Activated CD8-positive, alpha-beta T cell treated with anti-CD3 and anti-CD28 coated beads, Interleukin-2, amount 10 ng/mL, durations not matched to agents 7 days and 5 days (primary cell): ENCODE measurements at regions not wholly inside any gene's neighbourhood (a gene's known extent, or its start where the extent isn't known, plus 50 kb on each side); places are given as distances from the start of the nearest gene placed in this dataset.
"Not testable (repeated sequence)": the region's sequence is repeated elsewhere in the genome, so short reads cannot be mapped to it uniquely, and the experiment has no call there.

Experiments used
- ATAC-seq: fragments of 150-1000 bp; cut with Tn5 transposase; one replicate; pipeline ENCODE4 v1.10.0; 2021; ENCODE audit warnings: moderate library complexity
- CTCF ChIA-PET: fragments of 350-600 bp; sonication (Branson Sonifier 250); formaldehyde crosslinking; loops from one replicate; lab custom pipeline; 2021; ENCODE audit warnings: antibody characterized with exemption; lab: Charles Lee
- POLR2A ChIA-PET: fragments of 350-600 bp; sonication (Branson Sonifier 250); formaldehyde crosslinking; loops from one replicate; lab custom pipeline; 2021; ENCODE audit warnings: antibody characterized with exemption; lab: Charles Lee
- DNase-seq: peaks from one replicate; pipeline ENCODE4 v3.0.0-alpha.2; 2020
- H3K27ac Mint-ChIP-seq: one replicate; pipeline ENCODE4 v1.8.0; 2021; ENCODE audit warnings: mild to moderate bottlenecking, mixed read lengths
- H3K27me3 Mint-ChIP-seq: one replicate; pipeline ENCODE4 v1.8.0; 2021; ENCODE audit warnings: low read depth, mixed read lengths
- H3K36me3 Mint-ChIP-seq: one replicate; pipeline ENCODE4 v1.8.0; 2021; ENCODE audit warnings: low read depth, mixed read lengths
- H3K4me1 Mint-ChIP-seq: one replicate; pipeline ENCODE4 v1.8.0; 2021; ENCODE audit warnings: low read depth, mixed read lengths
- H3K4me3 Mint-ChIP-seq: one replicate; pipeline ENCODE4 v1.8.0; 2021; ENCODE audit warnings: mild to moderate bottlenecking, mixed read lengths
- H3K9me3 Mint-ChIP-seq: one replicate; pipeline ENCODE4 v1.8.0; 2022; ENCODE audit warnings: mixed read lengths; ENCODE audit not compliant: insufficient read depth

- ATAC-seq (no peak), DNase-seq (no peak)
- ChIA-PET POLR2A (no interaction called here), CTCF (no interaction called here)
- H3K9me3 Mint-ChIP-seq: peaks cover 4% of the 10 kb centered on the region
- H3K4me3 Mint-ChIP-seq: no peak overlapping the region
- no peak overlapping the region for H3K27ac Mint-ChIP-seq
- no peaks in the 10 kb centered on the region for H3K27me3 Mint-ChIP-seq
- H3K4me1 Mint-ChIP-seq: no peaks in the 10 kb centered on the region
- H3K36me3 Mint-ChIP-seq: no peaks in the 10 kb centered on the region
These were observed 269.6 kb downstream of the TEX29 start for GRCh38 chr13:111589992-111590391.

GRCh38 chr13:111590796-111591195 lies 270.4 kb downstream of the TEX29 start:
- Mint-ChIP-seq H3K9me3 (peaks cover 4% of the 10 kb centered on the region), H3K4me1 (no peaks in the 10 kb centered on the region), H3K27me3 (no peaks in the 10 kb centered on the region), H3K36me3 (no peaks in the 10 kb centered on the region), H3K27ac (no peak overlapping the region), H3K4me3 (no peak overlapping the region)
- ATAC-seq (no peak), DNase-seq (no peak)
- POLR2A ChIA-PET: no interaction called here
- CTCF ChIA-PET: no interaction called here

GRCh38 chr13:111593490-111593889 lies 273.0 kb downstream of the TEX29 start:
- H3K36me3 Mint-ChIP-seq, H3K4me1 Mint-ChIP-seq, H3K27ac Mint-ChIP-seq, CTCF ChIA-PET, ATAC-seq, H3K4me3 Mint-ChIP-seq, POLR2A ChIA-PET, H3K9me3 Mint-ChIP-seq, DNase-seq, H3K27me3 Mint-ChIP-seq: not testable (repeated sequence)

GRCh38 chr13:111594606-111595005 lies 274.2 kb downstream of the TEX29 start:
- Mint-ChIP-seq H3K4me1 (no peaks in the 10 kb centered on the region), H3K27ac (no peak overlapping the region), H3K27me3 (no peaks in the 10 kb centered on the region), H3K9me3 (peaks cover 4% of the 10 kb centered on the region), H3K36me3 (no peaks in the 10 kb centered on the region), H3K4me3 (no peak overlapping the region)
- DNase-seq (no peak), ATAC-seq (no peak)
- POLR2A ChIA-PET: no interaction called here
- CTCF ChIA-PET: no interaction called here

GRCh38 chr13:111595276-111595675 lies 274.8 kb downstream of the TEX29 start:
- Mint-ChIP-seq H3K9me3 (peaks cover 4% of the 10 kb centered on the region), H3K36me3 (no peaks in the 10 kb centered on the region), H3K4me1 (no peaks in the 10 kb centered on the region), H3K27me3 (no peaks in the 10 kb centered on the region), H3K4me3 (no peak overlapping the region), H3K27ac (no peak overlapping the region)
- ChIA-PET CTCF (no interaction called here), POLR2A (no interaction called here)
- DNase-seq (no peak), ATAC-seq (no peak)

- ATAC-seq (no peak), DNase-seq (no peak)
- Mint-ChIP-seq H3K4me1 (no peaks in the 10 kb centered on the region), H3K27me3 (no peaks in the 10 kb centered on the region), H3K27ac (no peak overlapping the region), H3K9me3 (peaks cover 4% of the 10 kb centered on the region), H3K36me3 (no peaks in the 10 kb centered on the region), H3K4me3 (no peak overlapping the region)
- ChIA-PET CTCF (no interaction called here), POLR2A (no interaction called here)
These were observed 275.3 kb downstream of the TEX29 start for GRCh38 chr13:111595791-111596190.

- H3K4me1 Mint-ChIP-seq: no peaks in the 10 kb centered on the region
These were observed 276.8 kb downstream of the TEX29 start for GRCh38 chr13:111597191-111597611.

GRCh38 chr13:111597618-111598017 lies 277.2 kb downstream of the TEX29 start:
- no peak for DNase-seq
- ChIA-PET CTCF (no interaction called here), POLR2A (no interaction called here)
- Mint-ChIP-seq H3K36me3 (no peaks in the 10 kb centered on the region), H3K4me3 (no peak overlapping the region), H3K27me3 (no peaks in the 10 kb centered on the region), H3K9me3 (no peaks in the 10 kb centered on the region), H3K27ac (no peak overlapping the region), H3K4me1 (no peaks in the 10 kb centered on the region)
- ATAC-seq: no peak

More at GRCh38 chr13:111597191-111597611, 276.8 kb downstream of the TEX29 start:
- no peak overlapping the region for H3K4me3 Mint-ChIP-seq
- CTCF ChIA-PET: no interaction called here
- ATAC-seq (no peak), DNase-seq (no peak)
- POLR2A ChIA-PET: no interaction called here
- no peaks in the 10 kb centered on the region for H3K9me3 Mint-ChIP-seq
- no peaks in the 10 kb centered on the region for H3K27me3 Mint-ChIP-seq
- H3K27ac Mint-ChIP-seq: no peak overlapping the region
- no peaks in the 10 kb centered on the region for H3K36me3 Mint-ChIP-seq

GRCh38 chr13:111598747-111599146 lies 278.3 kb downstream of the TEX29 start:
- Mint-ChIP-seq H3K9me3 (no peaks in the 10 kb centered on the region), H3K36me3 (no peaks in the 10 kb centered on the region), H3K27me3 (no peaks in the 10 kb centered on the region), H3K4me1 (no peaks in the 10 kb centered on the region), H3K4me3 (no peak overlapping the region), H3K27ac (no peak overlapping the region)
- ChIA-PET POLR2A (no interaction called here), CTCF (no interaction called here)
- no peak for DNase-seq
- ATAC-seq: no peak

- no peaks in the 10 kb centered on the region for H3K27me3 Mint-ChIP-seq
- no peak for DNase-seq
- H3K9me3 Mint-ChIP-seq: no peaks in the 10 kb centered on the region
- no peak overlapping the region for H3K27ac Mint-ChIP-seq
- H3K4me3 Mint-ChIP-seq: no peak overlapping the region
- H3K4me1 Mint-ChIP-seq: no peaks in the 10 kb centered on the region
- ATAC-seq: no peak
- POLR2A ChIA-PET: no interaction called here
- CTCF ChIA-PET: interaction anchor here (0.7 kb wide), 1 partner anchor 658 kb away, joined by 3 read pairs; no protein-coding TSS in a partner anchor
- H3K36me3 Mint-ChIP-seq: no peaks in the 10 kb centered on the region
These were observed 279.3 kb downstream of the TEX29 start for GRCh38 chr13:111599791-111600190.

- ChIA-PET CTCF (no interaction called here), POLR2A (no interaction called here)
- DNase-seq (no peak), ATAC-seq (no peak)
- H3K9me3 Mint-ChIP-seq: no peaks in the 10 kb centered on the region
- H3K4me1 Mint-ChIP-seq: no peaks in the 10 kb centered on the region
- H3K27ac Mint-ChIP-seq: no peak overlapping the region
- no peak overlapping the region for H3K4me3 Mint-ChIP-seq
- no peaks in the 10 kb centered on the region for H3K27me3 Mint-ChIP-seq
- no peaks in the 10 kb centered on the region for H3K36me3 Mint-ChIP-seq
These were observed 282.4 kb downstream of the TEX29 start for GRCh38 chr13:111602874-111603273.

- ATAC-seq (no peak), DNase-seq (no peak)
- Mint-ChIP-seq H3K4me1 (no peaks in the 10 kb centered on the region), H3K9me3 (no peaks in the 10 kb centered on the region), H3K27me3 (no peaks in the 10 kb centered on the region), H3K36me3 (no peaks in the 10 kb centered on the region), H3K27ac (no peak overlapping the region), H3K4me3 (no peak overlapping the region)
- CTCF ChIA-PET: no interaction called here
- POLR2A ChIA-PET: no interaction called here
These were observed 283.7 kb downstream of the TEX29 start for GRCh38 chr13:111604097-111604496.

GRCh38 chr13:111608556-111608955 lies 288.1 kb downstream of the TEX29 start:
- Mint-ChIP-seq H3K27ac (no peak overlapping the region), H3K4me3 (no peak overlapping the region), H3K9me3 (no peaks in the 10 kb centered on the region), H3K36me3 (no peaks in the 10 kb centered on the region), H3K27me3 (no peaks in the 10 kb centered on the region), H3K4me1 (no peaks in the 10 kb centered on the region)
- POLR2A ChIA-PET: no interaction called here
- CTCF ChIA-PET: no interaction called here
- ATAC-seq (no peak), DNase-seq (no peak)
